ENCODE measurements at regions not wholly inside any gene's neighbourhood (a gene's known extent, or its start where the extent isn't known, plus 50 kb on each side); places are given as distances from the start of the nearest gene placed in this dataset.

DNA sequence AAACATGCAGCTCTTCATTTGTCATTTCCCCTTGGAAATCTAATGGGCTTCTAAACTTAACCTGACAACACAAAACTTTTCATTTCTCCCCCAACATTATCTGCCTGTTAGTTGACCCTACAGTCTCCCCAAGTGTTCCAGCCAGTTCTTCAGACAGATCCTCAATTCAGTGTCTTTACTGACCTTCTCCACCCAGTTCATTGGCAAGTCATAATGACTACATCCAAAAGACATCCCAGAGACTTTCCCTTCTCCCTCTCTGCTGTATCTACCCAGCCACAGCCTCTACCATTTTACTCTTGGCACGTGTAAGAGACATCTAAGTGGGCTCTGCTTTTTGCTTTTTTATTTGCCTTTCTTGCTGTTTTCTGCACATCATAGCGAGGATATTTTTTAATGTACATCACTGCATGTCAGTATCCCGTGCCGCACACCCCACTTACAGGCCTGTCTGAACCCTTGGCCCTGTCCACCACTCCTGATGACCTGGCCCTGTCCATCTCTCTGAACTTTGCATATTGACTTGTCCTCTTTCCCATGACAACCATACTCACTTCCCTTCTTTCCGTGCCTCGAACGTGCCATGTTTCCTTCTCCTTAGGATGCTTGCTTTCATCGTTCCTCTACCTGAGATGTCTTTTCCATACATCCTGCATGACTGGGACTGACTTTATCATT is 391.9 kb downstream of the IRS2 start:
- Mint-ChIP-seq H3K27ac (ENCODE audit: unreplicated experiment) (no peak overlapping the region), H3K4me3 (ENCODE audit: unreplicated experiment) (no peak overlapping the region), H3K4me1 (ENCODE audit: low read depth) (peaks cover 22% of the 10 kb centered on the region), H3K9me3 (ENCODE audit: low read depth) (no peaks in the 10 kb centered on the region), H3K27me3 (ENCODE audit: low read depth) (no peaks in the 10 kb centered on the region), H3K36me3 (ENCODE audit: low read depth) (no peaks in the 10 kb centered on the region)
- no peak for DNase-seq (ENCODE audit: low spot score)
- TF ChIP-seq CTCF (IDR thresholded peaks at IDR 0.05) = no peak

DNA sequence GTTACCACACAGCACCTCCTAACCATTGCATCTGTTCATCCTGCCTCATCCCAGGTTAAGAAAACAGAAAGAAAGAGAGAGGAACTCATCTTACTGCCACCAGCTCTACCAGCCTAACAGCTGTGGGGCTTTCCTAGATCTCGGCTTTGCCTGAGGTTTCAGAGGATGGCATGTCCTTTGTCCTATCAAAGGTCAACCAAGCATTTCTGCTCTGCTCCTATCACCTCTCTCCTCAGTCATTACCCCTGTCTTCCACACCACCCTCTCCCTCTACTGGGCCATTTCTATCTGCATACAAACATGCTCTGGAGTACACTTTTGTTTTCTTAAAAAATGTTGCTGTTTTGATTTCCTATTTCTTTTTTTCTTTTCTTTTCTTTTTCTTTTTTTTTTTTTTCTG is 393.3 kb downstream of the IRS2 start:
- no peak for TF ChIP-seq CTCF (IDR thresholded peaks at IDR 0.05)
- no peak for DNase-seq (ENCODE audit: low spot score)
- Mint-ChIP-seq H3K27me3 (ENCODE audit: low read depth) (no peaks in the 10 kb centered on the region), H3K4me1 (ENCODE audit: low read depth) (peaks cover 22% of the 10 kb centered on the region), H3K4me3 (ENCODE audit: unreplicated experiment) (no peak overlapping the region), H3K27ac (ENCODE audit: unreplicated experiment) (no peak overlapping the region), H3K9me3 (ENCODE audit: low read depth) (no peaks in the 10 kb centered on the region), H3K36me3 (ENCODE audit: low read depth) (no peaks in the 10 kb centered on the region)

- Mint-ChIP-seq H3K27me3 (ENCODE audit: low read depth) (no peaks in the 10 kb centered on the region), H3K4me1 (ENCODE audit: low read depth) (peaks cover 38% of the 10 kb centered on the region), H3K9me3 (ENCODE audit: low read depth) (no peaks in the 10 kb centered on the region), H3K4me3 (ENCODE audit: unreplicated experiment) (no peak overlapping the region), H3K36me3 (ENCODE audit: low read depth) (no peaks in the 10 kb centered on the region), H3K27ac (ENCODE audit: unreplicated experiment) (no peak overlapping the region)
- no peak for TF ChIP-seq CTCF (IDR thresholded peaks at IDR 0.05)
- DNase-seq (ENCODE audit: low spot score) = no peak
Measured at GRCh38 chr13:109390391-109390790, 396.0 kb downstream of the IRS2 start.

DNA sequence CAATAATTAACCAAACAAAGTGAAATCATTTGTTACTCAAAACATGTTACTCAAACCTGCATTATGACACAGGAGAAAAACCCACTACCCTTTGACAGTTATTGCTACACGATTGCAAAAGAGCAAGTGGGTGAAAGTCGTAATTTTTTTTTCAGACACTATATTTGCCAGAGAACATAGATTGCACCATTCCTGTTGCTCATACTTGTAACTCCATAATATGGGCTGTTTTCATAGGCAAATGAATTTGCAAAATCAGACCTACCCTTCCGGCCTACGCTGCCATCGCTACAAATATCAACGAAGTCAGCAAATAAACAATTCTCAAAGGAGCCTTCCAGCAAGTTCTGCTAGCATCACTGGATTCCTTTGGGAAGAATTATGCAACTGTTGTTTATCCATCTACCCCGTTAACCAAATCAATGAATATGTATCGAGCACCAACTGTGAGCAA is 396.5 kb downstream of the IRS2 start:
- Mint-ChIP-seq H3K9me3 (ENCODE audit: low read depth) (no peaks in the 10 kb centered on the region), H3K4me1 (ENCODE audit: low read depth) (peaks cover 42% of the 10 kb centered on the region), H3K4me3 (ENCODE audit: unreplicated experiment) (no peak overlapping the region), H3K27ac (ENCODE audit: unreplicated experiment) (no peak overlapping the region), H3K36me3 (ENCODE audit: low read depth) (no peaks in the 10 kb centered on the region), H3K27me3 (ENCODE audit: low read depth) (no peaks in the 10 kb centered on the region)
- DNase-seq (ENCODE audit: low spot score) = no peak
- TF ChIP-seq CTCF (IDR thresholded peaks at IDR 0.05) = no peak

- Mint-ChIP-seq H3K4me1 (ENCODE audit: low read depth) (peaks cover 43% of the 10 kb centered on the region), H3K27me3 (ENCODE audit: low read depth) (no peaks in the 10 kb centered on the region), H3K9me3 (ENCODE audit: low read depth) (no peaks in the 10 kb centered on the region), H3K4me3 (ENCODE audit: unreplicated experiment) (no peak overlapping the region), H3K27ac (ENCODE audit: unreplicated experiment) (no peak overlapping the region), H3K36me3 (ENCODE audit: low read depth) (no peaks in the 10 kb centered on the region)
- DNase-seq (ENCODE audit: low spot score) = no peak
- no peak for TF ChIP-seq CTCF (IDR thresholded peaks at IDR 0.05)
Measured at GRCh38 chr13:109389456-109389855, 396.9 kb downstream of the IRS2 start.
